PC-3 (cell line): ENCODE measurements at regions not wholly inside any gene's neighbourhood (a gene's known extent, or its start where the extent isn't known, plus 50 kb on each side); places are given as distances from the start of the nearest gene placed in this dataset.

Experiments
- ATAC-seq: fragments of 200-7000 bp; cut with Tn5 transposase; 2 replicates; pipeline ENCODE4 v1.9.1; 2020; ENCODE audit warnings: mild to moderate bottlenecking, moderate library complexity
- BruUV-seq: library from RNA; stranded (reverse); fragments of 400-500 nt; replicated peaks from 2 replicates; lab custom pipeline; 2021; lab: Mats Ljungman, UMichigan
- CTCF ChIA-PET: fragments of 300-600 bp; sonication (Branson Sonifier 250); formaldehyde crosslinking; loops from one replicate; lab custom pipeline; 2022; ENCODE audit warnings: antibody characterized with exemption; lab: Charles Lee
- POLR2A ChIA-PET: fragments of 300-600 bp; sonication (Branson Sonifier 250); formaldehyde crosslinking; loops from one replicate; lab custom pipeline; 2022; ENCODE audit warnings: antibody characterized with exemption; ENCODE audit not compliant: unreplicated experiment; lab: Charles Lee
- DNase-seq: peaks from one replicate; pipeline ENCODE4 v3.0.0-alpha.2; 2015
- H2AFZ ChIP-seq: fragments of 300-600 bp; sonication (generic); 2 replicates; pipeline ENCODE4 v1.6.0; 2016; ENCODE audit warnings: antibody characterized with exemption, low read length
- H3F3A ChIP-seq: fragments of 300-600 bp; sonication (generic); one replicate; pipeline ENCODE4 v1.6.0; 2017; ENCODE audit warnings: antibody characterized with exemption, low read length, control low read depth, mild to moderate bottlenecking; ENCODE audit not compliant: unreplicated experiment
- H3K27ac ChIP-seq: fragments of 300-600 bp; sonication (generic); 2 replicates; pipeline ENCODE4 v1.5.1; 2016; ENCODE audit warnings: mild to moderate bottlenecking, low read length
- H3K27me3 ChIP-seq: fragments of 300-600 bp; sonication (generic); 2 replicates; pipeline ENCODE4 v1.6.1; 2016; ENCODE audit warnings: low read length, mixed read lengths
- H3K36me3 ChIP-seq: fragments of 300-600 bp; sonication (generic); 2 replicates; pipeline ENCODE4 v1.6.1; 2016; ENCODE audit warnings: low read depth, mixed run types, low read length, mixed read lengths
- H3K4me1 ChIP-seq: fragments of 300-600 bp; sonication (generic); 2 replicates; pipeline ENCODE4 v1.5.1; 2016; ENCODE audit warnings: low read length; ENCODE audit not compliant: insufficient read depth
- H3K4me2 ChIP-seq: fragments of 300-600 bp; sonication (generic); 2 replicates; pipeline ENCODE4 v1.6.0; 2016; ENCODE audit warnings: low read length
- H3K4me3 ChIP-seq: fragments of 300-600 bp; sonication (generic); 2 replicates; pipeline ENCODE4 v1.5.1; 2016; ENCODE audit warnings: mild to moderate bottlenecking, low read length, mixed read lengths
- H3K79me2 ChIP-seq: fragments of 300-600 bp; sonication (generic); 2 replicates; pipeline ENCODE4 v1.6.1; 2017; ENCODE audit warnings: low read length, mixed read lengths
- H3K9ac ChIP-seq: fragments of 300-600 bp; sonication (generic); 2 replicates; pipeline ENCODE4 v1.6.0; 2016; ENCODE audit warnings: mild to moderate bottlenecking, low read length
- H3K9me2 ChIP-seq: fragments of 300-600 bp; sonication (generic); replicated peaks from 2 replicates; pipeline ENCODE4 v1.6.1; 2016; ENCODE audit warnings: mixed run types, low read length, mixed read lengths
- H3K9me3 ChIP-seq: fragments of 300-600 bp; sonication (generic); 2 replicates; pipeline ENCODE4 v1.6.1; 2016; ENCODE audit warnings: low read length, mixed read lengths
- H4K20me1 ChIP-seq: fragments of 300-600 bp; sonication (generic); 2 replicates; pipeline ENCODE4 v1.6.1; 2016; ENCODE audit warnings: low read length, mixed read lengths
- CTCF ChIP-seq: fragments of 300-600 bp; sonication (generic); conservative IDR thresholded peaks from 2 replicates; pipeline ENCODE4 v1.5.1; 2017; ENCODE audit warnings: antibody characterized with exemption, low read depth, mild to moderate bottlenecking, low read length
- EZH2 ChIP-seq: fragments of 300-600 bp; sonication (generic); IDR thresholded peaks from one replicate; pipeline ENCODE4 v1.6.1; 2017; ENCODE audit warnings: antibody characterized with exemption, mild to moderate bottlenecking, low read length; ENCODE audit not compliant: unreplicated experiment
- EZH2phosphoT487 ChIP-seq: fragments of 300-600 bp; sonication (generic); IDR thresholded peaks from 2 replicates; pipeline ENCODE4 v1.6.1; 2018; ENCODE audit warnings: mild to moderate bottlenecking, antibody characterized with exemption, low read length, borderline replicate concordance
- intact Hi-C: fragments of 100-400 bp; cut with micrococcal nuclease; formaldehyde crosslinking; loops from 2 replicates; pipeline ENCODE4 v1.9.0; 2023

DNA sequence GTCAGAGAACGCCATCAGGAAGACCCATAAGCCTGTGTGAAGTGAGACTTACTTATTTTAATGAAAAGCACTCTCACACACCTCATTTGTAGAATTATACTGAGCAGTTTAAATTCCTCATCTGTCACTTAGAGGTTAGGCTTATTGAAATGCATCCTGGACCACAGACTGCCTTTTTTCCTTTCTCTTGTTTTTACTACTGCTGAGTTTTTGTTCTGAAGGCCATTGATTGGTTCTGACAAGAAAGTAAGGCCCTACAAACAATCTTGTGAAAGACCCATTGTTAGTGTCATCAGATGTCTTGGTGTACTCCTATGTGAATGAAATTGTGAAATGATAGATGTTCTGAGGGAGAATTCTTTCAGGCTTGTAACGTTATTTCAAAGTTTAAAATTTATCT lies 1343.3 kb upstream of the ADGRL2 start:
- no peak overlapping the region for H2AFZ ChIP-seq
- ChIA-PET POLR2A (no interaction called here), CTCF (no interaction called here)
- H3K9ac ChIP-seq: no peak overlapping the region
- no peaks in the 10 kb centered on the region for H3K79me2 ChIP-seq
- H3K36me3 ChIP-seq: no peaks in the 10 kb centered on the region
- TF ChIP-seq EZH2phosphoT487 (no peak), EZH2 (no peak)
- intact Hi-C loops: no loop called here
- ATAC-seq (no peak), DNase-seq (no peak)
- H3K27ac ChIP-seq: no peak overlapping the region
- H4K20me1 ChIP-seq: no peaks in the 10 kb centered on the region
- H3K9me2 ChIP-seq: no peaks in the 10 kb centered on the region
- H3K4me1 ChIP-seq: no peaks in the 10 kb centered on the region
- no TSS peak for BruUV-seq
- no peaks in the 10 kb centered on the region for H3F3A ChIP-seq
- H3K4me3 ChIP-seq: no peak overlapping the region
- no peaks in the 10 kb centered on the region for H3K9me3 ChIP-seq
- no peak overlapping the region for H3K4me2 ChIP-seq
- H3K27me3 ChIP-seq: no peaks in the 10 kb centered on the region

DNA sequence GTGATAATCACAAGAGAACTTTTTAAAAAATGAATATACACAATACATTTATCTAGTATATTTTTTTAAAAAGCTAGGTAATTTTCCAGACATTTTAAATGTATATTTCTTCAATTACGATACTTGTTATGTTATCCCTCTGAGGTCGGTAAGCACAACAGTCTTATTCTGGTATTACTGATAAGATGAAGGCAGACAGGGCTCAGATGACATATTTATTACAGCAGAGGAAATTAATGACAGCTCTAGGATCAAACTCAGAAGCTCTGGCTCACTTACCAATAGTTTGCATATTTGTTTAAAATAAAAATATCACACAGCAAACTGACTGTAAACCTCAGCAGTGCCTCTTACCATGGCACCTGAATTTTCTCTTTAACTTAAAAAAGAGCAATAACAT lies 1347.0 kb upstream of the ADGRL2 start:
- ChIA-PET CTCF (no interaction called here), POLR2A (no interaction called here)
- Histone ChIP-seq H3K9me3 (no peaks in the 10 kb centered on the region), H3K27ac (no peak overlapping the region), H3K79me2 (no peaks in the 10 kb centered on the region), H3K9me2 (no peaks in the 10 kb centered on the region), H3K4me1 (no peaks in the 10 kb centered on the region), H3F3A (no peaks in the 10 kb centered on the region), H3K27me3 (no peaks in the 10 kb centered on the region), H3K36me3 (no peaks in the 10 kb centered on the region), H3K4me2 (no peak overlapping the region), H2AFZ (no peak overlapping the region), H3K9ac (no peak overlapping the region), H4K20me1 (no peaks in the 10 kb centered on the region), H3K4me3 (no peak overlapping the region)
- DNase-seq: no peak
- intact Hi-C loops: no loop called here
- no TSS peak for BruUV-seq
- no peak for TF ChIP-seq CTCF
- TF ChIP-seq EZH2: no peak
- TF ChIP-seq EZH2phosphoT487: no peak
- ATAC-seq: no peak

DNA sequence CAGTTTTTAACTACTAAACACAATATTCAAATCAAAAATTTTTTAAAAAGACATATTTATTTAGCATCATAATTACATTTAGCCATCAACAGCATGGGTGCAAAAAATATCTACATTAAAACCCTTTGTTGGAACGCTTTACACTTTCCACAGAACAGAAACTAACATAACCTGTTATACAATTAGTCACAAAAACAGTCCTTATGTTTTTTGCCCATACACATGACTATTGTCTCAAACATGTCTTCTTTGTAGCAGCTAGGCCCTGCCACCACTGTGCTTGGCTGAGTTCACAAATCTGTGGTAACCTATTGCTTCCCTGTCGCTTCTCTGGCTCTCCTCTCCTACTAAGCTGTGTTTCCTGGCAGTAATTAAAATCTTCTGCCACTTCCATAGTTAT lies 1350.0 kb upstream of the ADGRL2 start:
- no peaks in the 10 kb centered on the region for H4K20me1 ChIP-seq
- H3K9me3 ChIP-seq: no peaks in the 10 kb centered on the region
- H3K9me2 ChIP-seq: no peaks in the 10 kb centered on the region
- ChIA-PET POLR2A (no interaction called here), CTCF (no interaction called here)
- H3K27me3 ChIP-seq: no peaks in the 10 kb centered on the region
- no peaks in the 10 kb centered on the region for H3K79me2 ChIP-seq
- no peaks in the 10 kb centered on the region for H3F3A ChIP-seq
- ATAC-seq: no peak
- H3K27ac ChIP-seq: no peak overlapping the region
- BruUV-seq: no TSS peak
- H3K4me1 ChIP-seq: no peaks in the 10 kb centered on the region
- H3K36me3 ChIP-seq: no peaks in the 10 kb centered on the region
- intact Hi-C loops: no loop called here
- H3K4me3 ChIP-seq: no peak overlapping the region
- H3K9ac ChIP-seq: no peak overlapping the region
- no peak for TF ChIP-seq EZH2phosphoT487
- no peak for TF ChIP-seq CTCF
- H3K4me2 ChIP-seq: no peak overlapping the region
- H2AFZ ChIP-seq: no peak overlapping the region
- peak; percentile 15 for DNase-seq
